SK-N-MC (cell line): ENCODE measurements at regions not wholly inside any gene's neighbourhood (a gene's known extent, or its start where the extent isn't known, plus 50 kb on each side); places are given as distances from the start of the nearest gene placed in this dataset.

Experiments used
- EZH2 ChIP-seq: fragments of 200-600 bp; sonication (generic); IDR thresholded peaks from one replicate; pipeline ENCODE4 v1.6.1; 2017; ENCODE audit warnings: antibody characterized with exemption
- POLR2AphosphoS5 ChIP-seq: IDR thresholded peaks from 2 replicates; pipeline ENCODE4 v1.6.1; 2012; ENCODE audit warnings: mild to moderate bottlenecking, low read depth, low read length, borderline replicate concordance

DNA sequence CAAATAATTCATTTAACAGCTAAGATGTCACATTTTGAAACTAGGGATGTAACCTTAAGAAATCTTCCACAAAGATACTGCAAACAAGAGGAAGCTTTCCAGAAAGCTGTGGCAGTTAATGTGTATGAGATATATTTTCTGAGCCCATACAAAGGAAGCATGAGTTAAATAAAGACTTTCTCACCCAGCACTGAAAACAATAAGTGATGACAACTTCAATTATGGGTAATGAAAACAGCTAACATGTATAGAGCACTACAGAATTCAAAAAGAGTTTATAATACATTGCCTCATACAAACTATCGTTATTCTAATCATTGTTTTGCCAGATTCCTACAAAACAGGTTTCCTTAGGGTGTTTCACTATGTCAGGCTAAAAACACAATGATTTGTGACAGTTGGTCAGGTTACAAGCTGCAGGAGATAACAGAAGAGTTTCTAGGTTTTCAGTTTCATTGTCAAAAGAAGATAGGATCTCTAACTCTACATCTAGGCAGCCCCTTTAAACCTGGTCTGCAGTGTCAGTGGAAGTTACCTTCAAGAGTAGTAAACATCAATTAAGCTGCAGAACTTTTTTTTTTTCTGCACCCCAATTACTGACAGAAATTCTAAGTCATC, 618.1 kb upstream of the ADGRL3 start:
- TF ChIP-seq POLR2AphosphoS5: no peak
- TF ChIP-seq EZH2: no peak
